Breast epithelium (tissue), 3 donors: ENCODE measurements at regions not wholly inside any gene's neighbourhood (a gene's known extent, or its start where the extent isn't known, plus 50 kb on each side); places are given as distances from the start of the nearest gene placed in this dataset.

ENCODE experiments used
- CTCF ChIP-seq, 3 donors: fragments of 450-650 bp; IDR thresholded peaks; one replicate each; pipeline ENCODE4 v1.5.1; 2016 to 2017; ENCODE audit warnings: antibody characterized with exemption in 3 of 3, mild to moderate bottlenecking in 3 of 3, moderate library complexity in 3 of 3
- POLR2A ChIP-seq: fragments of 450-650 bp; IDR thresholded peaks from one replicate; pipeline ENCODE4 v1.6.1; 2016; ENCODE audit warnings: antibody characterized with exemption, mild to moderate bottlenecking, moderate library complexity

- TF ChIP-seq POLR2A (no peak), CTCF (IDR thresholded peaks at IDR 0.05) (no peak)
Observed at GRCh38 chr2:166700079-166700478, 188.2 kb upstream of the XIRP2 start.
